ENCODE measurements at regions not wholly inside any gene's neighbourhood (a gene's known extent, or its start where the extent isn't known, plus 50 kb on each side); places are given as distances from the start of the nearest gene placed in this dataset.

GRCh38 chr22:22389467-22389866 lies 119.1 kb downstream of the ZNF280B start:
- Mint-ChIP-seq H3K4me1 (peaks cover 2% of the 10 kb centered on the region), H3K27me3 (ENCODE audit: insufficient read depth, low read depth) (peaks cover 4% of the 10 kb centered on the region), H3K27ac (no peak overlapping the region), H3K4me3 (no peak overlapping the region), H3K36me3 (no peaks in the 10 kb centered on the region), H3K9me3 (peaks cover 29% of the 10 kb centered on the region)
- H3K4me2 ChIP-seq, result no peak overlapping the region
- no peaks in the 10 kb centered on the region for H3F3A ChIP-seq (ENCODE audit: low read depth)
- DNase-seq (ENCODE audit: low spot score), result no peak
- H2AFZ ChIP-seq (replicated peaks), result no peak overlapping the region
- H3K36me3 ChIP-seq, result no peaks in the 10 kb centered on the region
- H3K9me3 ChIP-seq (ENCODE audit: low read depth), result no peaks in the 10 kb centered on the region
- no peak overlapping the region for H3K9ac ChIP-seq
- H3K79me2 ChIP-seq (ENCODE audit: low read depth), result no peaks in the 10 kb centered on the region
- H3K4me3 ChIP-seq, result no peak overlapping the region
- H3K27me3 ChIP-seq, result peaks cover 100% of the 10 kb centered on the region
- TF ChIP-seq CTCF (IDR thresholded peaks at IDR 0.05), result no peak
- TF ChIP-seq EZH2phosphoT487 (IDR thresholded peaks at IDR 0.05), result no peak
- no peak for TF ChIP-seq EZH2 (IDR thresholded peaks at IDR 0.05)
- H3K4me1 ChIP-seq, result no peaks in the 10 kb centered on the region
- H4K20me1 ChIP-seq (ENCODE audit: low read depth), result no peaks in the 10 kb centered on the region
- no peak overlapping the region for H3K27ac ChIP-seq

GRCh38 chr22:22390989-22391388 lies 117.6 kb downstream of the ZNF280B start:
- H3K36me3 ChIP-seq, result no peaks in the 10 kb centered on the region
- no peak for TF ChIP-seq EZH2phosphoT487 (IDR thresholded peaks at IDR 0.05)
- no peak for TF ChIP-seq EZH2 (IDR thresholded peaks at IDR 0.05)
- no peak for TF ChIP-seq CTCF (IDR thresholded peaks at IDR 0.05)
- peaks cover 100% of the 10 kb centered on the region for H3K27me3 ChIP-seq

GRCh38 chr22:22391543-22391942 lies 117.0 kb downstream of the ZNF280B start:
- H3K4me3 Mint-ChIP-seq, result no peak overlapping the region
- no peaks in the 10 kb centered on the region for H3K36me3 Mint-ChIP-seq
- Histone ChIP-seq H3K4me3 (no peak overlapping the region), H3K27me3 (peaks cover 100% of the 10 kb centered on the region), H3K27ac (no peak overlapping the region), H3K36me3 (no peaks in the 10 kb centered on the region), H3K4me2 (no peak overlapping the region), H4K20me1 (ENCODE audit: low read depth) (no peaks in the 10 kb centered on the region), H3K79me2 (ENCODE audit: low read depth) (no peaks in the 10 kb centered on the region), H3F3A (ENCODE audit: low read depth) (no peaks in the 10 kb centered on the region), H3K9ac (no peak overlapping the region), H3K9me3 (ENCODE audit: low read depth) (no peaks in the 10 kb centered on the region), H2AFZ (replicated peaks) (no peak overlapping the region), H3K4me1 (no peaks in the 10 kb centered on the region)
- peaks cover 7% of the 10 kb centered on the region for H3K4me1 Mint-ChIP-seq
- H3K9me3 Mint-ChIP-seq, result peaks cover 21% of the 10 kb centered on the region
- peaks cover 10% of the 10 kb centered on the region for H3K27me3 Mint-ChIP-seq (ENCODE audit: insufficient read depth, low read depth)
- H3K27ac Mint-ChIP-seq, result no peak overlapping the region
- TF ChIP-seq EZH2phosphoT487 (IDR thresholded peaks at IDR 0.05) (no peak), EZH2 (IDR thresholded peaks at IDR 0.05) (no peak), CTCF (IDR thresholded peaks at IDR 0.05) (no peak)
- DNase-seq (ENCODE audit: low spot score), result no peak

More at GRCh38 chr22:22390989-22391388, 117.6 kb downstream of the ZNF280B start:
- Histone ChIP-seq H3K9me3 (ENCODE audit: low read depth) (no peaks in the 10 kb centered on the region), H3K4me2 (no peak overlapping the region), H3F3A (ENCODE audit: low read depth) (no peaks in the 10 kb centered on the region), H3K27ac (no peak overlapping the region), H4K20me1 (ENCODE audit: low read depth) (no peaks in the 10 kb centered on the region), H3K4me1 (no peaks in the 10 kb centered on the region), H3K79me2 (ENCODE audit: low read depth) (no peaks in the 10 kb centered on the region), H3K9ac (no peak overlapping the region), H2AFZ (replicated peaks) (no peak overlapping the region), H3K4me3 (no peak overlapping the region)
- Mint-ChIP-seq H3K27ac (no peak overlapping the region), H3K4me3 (no peak overlapping the region), H3K4me1 (peaks cover 6% of the 10 kb centered on the region), H3K36me3 (no peaks in the 10 kb centered on the region), H3K9me3 (peaks cover 21% of the 10 kb centered on the region), H3K27me3 (ENCODE audit: insufficient read depth, low read depth) (peaks cover 9% of the 10 kb centered on the region)
- no peak for DNase-seq (ENCODE audit: low spot score)

Measured in neural progenitor cell (in vitro differentiated cells).